ENCODE measurements at regions not wholly inside any gene's neighbourhood (a gene's known extent, or its start where the extent isn't known, plus 50 kb on each side); places are given as distances from the start of the nearest gene placed in this dataset.

GRCh38 chr2:128615571-128615970 is 296.9 kb upstream of the HS6ST1 start:
- peaks cover 0 to 5% (median 0%) of the 10 kb centered on the region in 5 donors for H3K27me3 ChIP-seq (ENCODE audit: control insufficient read depth in 5 of 5, insufficient read depth in 4 of 5, low read length in 5 of 5)
- no peaks in the 10 kb centered on the region for H3K4me1 ChIP-seq (ENCODE audit: control insufficient read depth in 5 of 5, insufficient read depth in 5 of 5, low read length in 5 of 5)
- no peak overlapping the region for H3K27ac ChIP-seq (ENCODE audit: low read depth, low read length)
- H3K4me3 ChIP-seq (ENCODE audit: low read depth in 1 of 5, low read length in 5 of 5) = no peak overlapping the region
- no peak overlapping the region for H3K9ac ChIP-seq (ENCODE audit: low read length in 5 of 5)
- H3K36me3 ChIP-seq (ENCODE audit: control insufficient read depth in 5 of 5, insufficient read depth in 5 of 5, low read length in 5 of 5) = no peaks in the 10 kb centered on the region
- H3K9me3 ChIP-seq (ENCODE audit: control insufficient read depth in 5 of 5, low read length in 5 of 5) = no peaks in the 10 kb centered on the region

GRCh38 chr2:128617029-128617590 is 298.4 kb upstream of the HS6ST1 start:
- Histone ChIP-seq H3K9ac (ENCODE audit: low read length in 5 of 5) (no peak overlapping the region), H3K36me3 (ENCODE audit: control insufficient read depth in 5 of 5, insufficient read depth in 5 of 5, low read length in 5 of 5) (no peaks in the 10 kb centered on the region), H3K27ac (ENCODE audit: low read depth, low read length) (no peak overlapping the region), H3K4me3 (ENCODE audit: low read depth in 1 of 5, low read length in 5 of 5) (no peak overlapping the region), H3K9me3 (ENCODE audit: control insufficient read depth in 5 of 5, low read length in 5 of 5) (no peaks in the 10 kb centered on the region), H3K27me3 (ENCODE audit: control insufficient read depth in 5 of 5, insufficient read depth in 4 of 5, low read length in 5 of 5) (peaks cover 0 to 5% (median 0%) of the 10 kb centered on the region in 5 donors), H3K4me1 (ENCODE audit: control insufficient read depth in 5 of 5, insufficient read depth in 5 of 5, low read length in 5 of 5) (peaks cover 0 to 5% (median 0%) of the 10 kb centered on the region in 5 donors)

GRCh38 chr2:128617661-128618060 is 299.0 kb upstream of the HS6ST1 start:
- Histone ChIP-seq H3K9ac (ENCODE audit: low read length in 5 of 5) (no peak overlapping the region), H3K4me1 (ENCODE audit: control insufficient read depth in 5 of 5, insufficient read depth in 5 of 5, low read length in 5 of 5) (peaks cover 0 to 10% (median 1%) of the 10 kb centered on the region in 5 donors), H3K9me3 (ENCODE audit: control insufficient read depth in 5 of 5, low read length in 5 of 5) (no peaks in the 10 kb centered on the region), H3K27me3 (ENCODE audit: control insufficient read depth in 5 of 5, insufficient read depth in 4 of 5, low read length in 5 of 5) (peaks cover 0 to under 1% (median 0%) of the 10 kb centered on the region in 5 donors), H3K27ac (ENCODE audit: low read depth, low read length) (no peak overlapping the region), H3K4me3 (ENCODE audit: low read depth in 1 of 5, low read length in 5 of 5) (no peak overlapping the region), H3K36me3 (ENCODE audit: control insufficient read depth in 5 of 5, insufficient read depth in 5 of 5, low read length in 5 of 5) (no peaks in the 10 kb centered on the region)

- no peak overlapping the region for H3K27ac ChIP-seq (ENCODE audit: low read depth, low read length)
- no peaks in the 10 kb centered on the region for H3K36me3 ChIP-seq (ENCODE audit: control insufficient read depth in 5 of 5, insufficient read depth in 5 of 5, low read length in 5 of 5)
- H3K9ac ChIP-seq (ENCODE audit: low read length in 5 of 5) = no peak overlapping the region
- no peaks in the 10 kb centered on the region for H3K9me3 ChIP-seq (ENCODE audit: control insufficient read depth in 5 of 5, low read length in 5 of 5)
- H3K4me1 ChIP-seq (ENCODE audit: control insufficient read depth in 5 of 5, insufficient read depth in 5 of 5, low read length in 5 of 5) = peaks cover 0 to 16% (median 1%) of the 10 kb centered on the region in 5 donors
- no peaks in the 10 kb centered on the region for H3K27me3 ChIP-seq (ENCODE audit: control insufficient read depth in 5 of 5, insufficient read depth in 4 of 5, low read length in 5 of 5)
- H3K4me3 ChIP-seq (ENCODE audit: low read depth in 1 of 5, low read length in 5 of 5) = no peak overlapping the region
Measured at GRCh38 chr2:128618642-128619041, 300.0 kb upstream of the HS6ST1 start.

GRCh38 chr2:128619471-128620325 is 301.0 kb upstream of the HS6ST1 start:
- Histone ChIP-seq H3K4me1 (ENCODE audit: control insufficient read depth in 5 of 5, insufficient read depth in 5 of 5, low read length in 5 of 5) (peaks cover 0 to 21% (median 5%) of the 10 kb centered on the region in 5 donors), H3K4me3 (ENCODE audit: low read depth in 1 of 5, low read length in 5 of 5) (no peak overlapping the region), H3K36me3 (ENCODE audit: control insufficient read depth in 5 of 5, insufficient read depth in 5 of 5, low read length in 5 of 5) (no peaks in the 10 kb centered on the region), H3K9ac (ENCODE audit: low read length in 5 of 5) (no peak overlapping the region), H3K27ac (ENCODE audit: low read depth, low read length) (no peak overlapping the region), H3K27me3 (ENCODE audit: control insufficient read depth in 5 of 5, insufficient read depth in 4 of 5, low read length in 5 of 5) (no peaks in the 10 kb centered on the region), H3K9me3 (ENCODE audit: control insufficient read depth in 5 of 5, low read length in 5 of 5) (no peaks in the 10 kb centered on the region)

- Histone ChIP-seq H3K9me3 (ENCODE audit: control insufficient read depth in 5 of 5, low read length in 5 of 5) (no peaks in the 10 kb centered on the region), H3K36me3 (ENCODE audit: control insufficient read depth in 5 of 5, insufficient read depth in 5 of 5, low read length in 5 of 5) (no peaks in the 10 kb centered on the region), H3K27ac (ENCODE audit: low read depth, low read length) (no peak overlapping the region), H3K4me1 (ENCODE audit: control insufficient read depth in 5 of 5, insufficient read depth in 5 of 5, low read length in 5 of 5) (peaks cover 0 to 21% (median 5%) of the 10 kb centered on the region in 5 donors), H3K27me3 (ENCODE audit: control insufficient read depth in 5 of 5, insufficient read depth in 4 of 5, low read length in 5 of 5) (peaks cover 0 to 3% (median 0%) of the 10 kb centered on the region in 5 donors), H3K4me3 (ENCODE audit: low read depth in 1 of 5, low read length in 5 of 5) (no peak overlapping the region), H3K9ac (ENCODE audit: low read length in 5 of 5) (no peak overlapping the region)
Measured at GRCh38 chr2:128621074-128621473, 302.4 kb upstream of the HS6ST1 start.

GRCh38 chr2:128622371-128622770 is 303.7 kb upstream of the HS6ST1 start:
- no peaks in the 10 kb centered on the region for H3K9me3 ChIP-seq (ENCODE audit: control insufficient read depth in 5 of 5, low read length in 5 of 5)
- H3K4me1 ChIP-seq (ENCODE audit: control insufficient read depth in 5 of 5, insufficient read depth in 5 of 5, low read length in 5 of 5) = peaks cover 0 to 21% (median 5%) of the 10 kb centered on the region in 5 donors

GRCh38 chr2:128622955-128623620 is 304.4 kb upstream of the HS6ST1 start:
- Histone ChIP-seq H3K36me3 (ENCODE audit: control insufficient read depth in 5 of 5, insufficient read depth in 5 of 5, low read length in 5 of 5) (no peaks in the 10 kb centered on the region), H3K4me3 (ENCODE audit: low read depth in 1 of 5, low read length in 5 of 5) (no peak overlapping the region), H3K27ac (ENCODE audit: low read depth, low read length) (no peak overlapping the region), H3K9me3 (ENCODE audit: control insufficient read depth in 5 of 5, low read length in 5 of 5) (no peaks in the 10 kb centered on the region), H3K4me1 (ENCODE audit: control insufficient read depth in 5 of 5, insufficient read depth in 5 of 5, low read length in 5 of 5) (peaks cover 0 to 21% (median 5%) of the 10 kb centered on the region in 5 donors), H3K9ac (ENCODE audit: low read length in 5 of 5) (no peak overlapping the region), H3K27me3 (ENCODE audit: control insufficient read depth in 5 of 5, insufficient read depth in 4 of 5, low read length in 5 of 5) (peaks cover 0 to 13% (median 5%) of the 10 kb centered on the region in 5 donors)

More at GRCh38 chr2:128622371-128622770, 303.7 kb upstream of the HS6ST1 start:
- Histone ChIP-seq H3K27me3 (ENCODE audit: control insufficient read depth in 5 of 5, insufficient read depth in 4 of 5, low read length in 5 of 5) (peaks cover 0 to 10% (median 5%) of the 10 kb centered on the region in 5 donors), H3K4me3 (ENCODE audit: low read depth in 1 of 5, low read length in 5 of 5) (no peak overlapping the region), H3K36me3 (ENCODE audit: control insufficient read depth in 5 of 5, insufficient read depth in 5 of 5, low read length in 5 of 5) (no peaks in the 10 kb centered on the region), H3K27ac (ENCODE audit: low read depth, low read length) (no peak overlapping the region), H3K9ac (ENCODE audit: low read length in 5 of 5) (no peak overlapping the region)

- Histone ChIP-seq H3K9me3 (ENCODE audit: control insufficient read depth in 5 of 5, low read length in 5 of 5) (no peaks in the 10 kb centered on the region), H3K4me1 (ENCODE audit: control insufficient read depth in 5 of 5, insufficient read depth in 5 of 5, low read length in 5 of 5) (peaks cover 0 to 21% (median 5%) of the 10 kb centered on the region in 5 donors), H3K4me3 (ENCODE audit: low read depth in 1 of 5, low read length in 5 of 5) (no peak overlapping the region), H3K9ac (ENCODE audit: low read length in 5 of 5) (no peak overlapping the region), H3K36me3 (ENCODE audit: control insufficient read depth in 5 of 5, insufficient read depth in 5 of 5, low read length in 5 of 5) (no peaks in the 10 kb centered on the region), H3K27me3 (ENCODE audit: control insufficient read depth in 5 of 5, insufficient read depth in 4 of 5, low read length in 5 of 5) (peaks cover 0 to 13% (median 5%) of the 10 kb centered on the region in 5 donors), H3K27ac (ENCODE audit: low read depth, low read length) (no peak overlapping the region)
Measured at GRCh38 chr2:128623776-128624761, 305.4 kb upstream of the HS6ST1 start.
